Activated CD8-positive, alpha-beta T cell treated with anti-CD3 and anti-CD28 coated beads, Interleukin-2, amount 10 ng/mL, durations not matched to agents 7 days and 5 days (primary cell): ENCODE measurements at regions not wholly inside any gene's neighbourhood (a gene's known extent, or its start where the extent isn't known, plus 50 kb on each side); places are given as distances from the start of the nearest gene placed in this dataset.

Experiments used
- ATAC-seq: fragments of 150-1000 bp; cut with Tn5 transposase; one replicate; pipeline ENCODE4 v1.10.0; 2021; ENCODE audit warnings: moderate library complexity
- CTCF ChIA-PET: fragments of 350-600 bp; sonication (Branson Sonifier 250); formaldehyde crosslinking; loops from one replicate; lab custom pipeline; 2021; ENCODE audit warnings: antibody characterized with exemption; lab: Charles Lee
- POLR2A ChIA-PET: fragments of 350-600 bp; sonication (Branson Sonifier 250); formaldehyde crosslinking; loops from one replicate; lab custom pipeline; 2021; ENCODE audit warnings: antibody characterized with exemption; lab: Charles Lee
- DNase-seq: peaks from one replicate; pipeline ENCODE4 v3.0.0-alpha.2; 2020
- H3K27ac Mint-ChIP-seq: one replicate; pipeline ENCODE4 v1.8.0; 2021; ENCODE audit warnings: mild to moderate bottlenecking, mixed read lengths
- H3K27me3 Mint-ChIP-seq: one replicate; pipeline ENCODE4 v1.8.0; 2021; ENCODE audit warnings: low read depth, mixed read lengths
- H3K36me3 Mint-ChIP-seq: one replicate; pipeline ENCODE4 v1.8.0; 2021; ENCODE audit warnings: low read depth, mixed read lengths
- H3K4me1 Mint-ChIP-seq: one replicate; pipeline ENCODE4 v1.8.0; 2021; ENCODE audit warnings: low read depth, mixed read lengths
- H3K4me3 Mint-ChIP-seq: one replicate; pipeline ENCODE4 v1.8.0; 2021; ENCODE audit warnings: mild to moderate bottlenecking, mixed read lengths
- H3K9me3 Mint-ChIP-seq: one replicate; pipeline ENCODE4 v1.8.0; 2022; ENCODE audit warnings: mixed read lengths; ENCODE audit not compliant: insufficient read depth

- no peak overlapping the region for H3K4me3 Mint-ChIP-seq
- CTCF ChIA-PET: no interaction called here
- H3K9me3 Mint-ChIP-seq: no peaks in the 10 kb centered on the region
Measured at GRCh38 chr3:107103786-107104185, 273.5 kb upstream of the CCDC54 start.

GRCh38 chr3:107106316-107106715 is 270.9 kb upstream of the CCDC54 start:
- no peak for DNase-seq
- POLR2A ChIA-PET: no interaction called here
- Mint-ChIP-seq H3K4me1 (no peaks in the 10 kb centered on the region), H3K27me3 (no peaks in the 10 kb centered on the region), H3K9me3 (no peaks in the 10 kb centered on the region), H3K27ac (no peak overlapping the region), H3K36me3 (no peaks in the 10 kb centered on the region), H3K4me3 (no peak overlapping the region)
- no peak for ATAC-seq
- CTCF ChIA-PET: no interaction called here

More at GRCh38 chr3:107103786-107104185, 273.5 kb upstream of the CCDC54 start:
- no peak for DNase-seq
- H3K4me1 Mint-ChIP-seq: no peaks in the 10 kb centered on the region
- H3K27me3 Mint-ChIP-seq: no peaks in the 10 kb centered on the region
- no peak overlapping the region for H3K27ac Mint-ChIP-seq
- H3K36me3 Mint-ChIP-seq: no peaks in the 10 kb centered on the region
- POLR2A ChIA-PET: no interaction called here
- ATAC-seq: no peak

GRCh38 chr3:107106907-107107306 is 270.3 kb upstream of the CCDC54 start:
- Mint-ChIP-seq H3K36me3 (no peaks in the 10 kb centered on the region), H3K27ac (no peak overlapping the region), H3K4me3 (no peak overlapping the region), H3K9me3 (no peaks in the 10 kb centered on the region), H3K27me3 (no peaks in the 10 kb centered on the region), H3K4me1 (no peaks in the 10 kb centered on the region)
- POLR2A ChIA-PET: no interaction called here
- no peak for DNase-seq
- ATAC-seq: no peak
- CTCF ChIA-PET: interaction anchor here (0.7 to 1.2 kb wide), 2 partner anchors 10 to 42 kb away, joined by 3 to 4 read pairs; no protein-coding TSS in a partner anchor

- Mint-ChIP-seq H3K4me1 (no peaks in the 10 kb centered on the region), H3K27me3 (no peaks in the 10 kb centered on the region), H3K4me3 (no peak overlapping the region), H3K27ac (no peak overlapping the region), H3K9me3 (no peaks in the 10 kb centered on the region), H3K36me3 (no peaks in the 10 kb centered on the region)
- DNase-seq (no peak), ATAC-seq (no peak)
- POLR2A ChIA-PET: no interaction called here
- CTCF ChIA-PET: no interaction called here
Measured at GRCh38 chr3:107110596-107111305, 266.5 kb upstream of the CCDC54 start.

- Mint-ChIP-seq H3K27me3 (no peaks in the 10 kb centered on the region), H3K36me3 (no peaks in the 10 kb centered on the region), H3K4me3 (no peak overlapping the region), H3K9me3 (no peaks in the 10 kb centered on the region), H3K4me1 (no peaks in the 10 kb centered on the region), H3K27ac (no peak overlapping the region)
- ATAC-seq (no peak), DNase-seq (no peak)
- CTCF ChIA-PET: no interaction called here
- POLR2A ChIA-PET: no interaction called here
Measured at GRCh38 chr3:107111872-107112271, 265.4 kb upstream of the CCDC54 start.

- H3K4me3 Mint-ChIP-seq: no peak overlapping the region
- H3K9me3 Mint-ChIP-seq: no peaks in the 10 kb centered on the region
- DNase-seq: no peak
- no peak for ATAC-seq
- no peaks in the 10 kb centered on the region for H3K36me3 Mint-ChIP-seq
- no peak overlapping the region for H3K27ac Mint-ChIP-seq
- H3K4me1 Mint-ChIP-seq: no peaks in the 10 kb centered on the region
- POLR2A ChIA-PET: no interaction called here
- no peaks in the 10 kb centered on the region for H3K27me3 Mint-ChIP-seq
- CTCF ChIA-PET: no interaction called here
Measured at GRCh38 chr3:107112356-107112755, 264.9 kb upstream of the CCDC54 start.

- DNase-seq (no peak), ATAC-seq (no peak)
- CTCF ChIA-PET: no interaction called here
- Mint-ChIP-seq H3K9me3 (no peaks in the 10 kb centered on the region), H3K27me3 (no peaks in the 10 kb centered on the region), H3K4me3 (no peak overlapping the region), H3K4me1 (no peaks in the 10 kb centered on the region), H3K36me3 (no peaks in the 10 kb centered on the region), H3K27ac (no peak overlapping the region)
- POLR2A ChIA-PET: no interaction called here
Measured at GRCh38 chr3:107116251-107116650, 261.0 kb upstream of the CCDC54 start.

- H3K27ac Mint-ChIP-seq: no peak overlapping the region
- DNase-seq (no peak), ATAC-seq (no peak)
- ChIA-PET CTCF (interaction anchor here (0.6 kb wide), 1 partner anchor 10 kb away, joined by 3 read pairs; no protein-coding TSS in a partner anchor), POLR2A (no interaction called here)
- no peak overlapping the region for H3K4me3 Mint-ChIP-seq
- H3K9me3 Mint-ChIP-seq: no peaks in the 10 kb centered on the region
- no peaks in the 10 kb centered on the region for H3K36me3 Mint-ChIP-seq
- no peaks in the 10 kb centered on the region for H3K27me3 Mint-ChIP-seq
- H3K4me1 Mint-ChIP-seq: no peaks in the 10 kb centered on the region
Measured at GRCh38 chr3:107117156-107117555, 260.1 kb upstream of the CCDC54 start.

- Mint-ChIP-seq H3K36me3 (no peaks in the 10 kb centered on the region), H3K27me3 (peaks cover 2% of the 10 kb centered on the region), H3K4me1 (no peaks in the 10 kb centered on the region), H3K27ac (no peak overlapping the region), H3K4me3 (no peak overlapping the region), H3K9me3 (no peaks in the 10 kb centered on the region)
- ChIA-PET CTCF (no interaction called here), POLR2A (no interaction called here)
- ATAC-seq (no peak), DNase-seq (peak; percentile 21)
Measured at GRCh38 chr3:107117922-107118536, 259.2 kb upstream of the CCDC54 start.

- H3K27me3 Mint-ChIP-seq: peaks cover 3% of the 10 kb centered on the region
- ChIA-PET CTCF (no interaction called here), POLR2A (no interaction called here)
- ATAC-seq: no peak
- DNase-seq: no peak
- no peak overlapping the region for H3K27ac Mint-ChIP-seq
- no peaks in the 10 kb centered on the region for H3K4me1 Mint-ChIP-seq
- no peaks in the 10 kb centered on the region for H3K36me3 Mint-ChIP-seq
- no peaks in the 10 kb centered on the region for H3K9me3 Mint-ChIP-seq
- H3K4me3 Mint-ChIP-seq: no peak overlapping the region
Measured at GRCh38 chr3:107124885-107125284, 252.4 kb upstream of the CCDC54 start.

- Mint-ChIP-seq H3K27ac (no peak overlapping the region), H3K9me3 (no peaks in the 10 kb centered on the region), H3K4me1 (no peaks in the 10 kb centered on the region), H3K27me3 (peaks cover 2% of the 10 kb centered on the region), H3K4me3 (no peak overlapping the region), H3K36me3 (no peaks in the 10 kb centered on the region)
- ChIA-PET POLR2A (no interaction called here), CTCF (no interaction called here)
- ATAC-seq: no peak
- no peak for DNase-seq
Measured at GRCh38 chr3:107128946-107129345, 248.3 kb upstream of the CCDC54 start.

GRCh38 chr3:107130089-107130700 is 247.0 kb upstream of the CCDC54 start:
- Mint-ChIP-seq H3K4me1 (no peaks in the 10 kb centered on the region), H3K27me3 (peaks cover 2% of the 10 kb centered on the region), H3K4me3 (no peak overlapping the region), H3K36me3 (no peaks in the 10 kb centered on the region), H3K9me3 (no peaks in the 10 kb centered on the region), H3K27ac (no peak overlapping the region)
- CTCF ChIA-PET: no interaction called here
- POLR2A ChIA-PET: no interaction called here
- DNase-seq (no peak), ATAC-seq (no peak)
